Activated CD4-positive, alpha-beta T cell treated with anti-CD3 and anti-CD28 coated beads for 36 hours (primary cell): ENCODE measurements at regions not wholly inside any gene's neighbourhood (a gene's known extent, or its start where the extent isn't known, plus 50 kb on each side); places are given as distances from the start of the nearest gene placed in this dataset.

ENCODE experiments used
- ATAC-seq: fragments of 200-7000 bp; cut with Tn5 transposase; one replicate; pipeline ENCODE4 v1.10.0; 2021; ENCODE audit warnings: mild to moderate bottlenecking, moderate library complexity
- CTCF ChIA-PET: fragments of 350-600 bp; sonication (Branson Sonifier 250); formaldehyde crosslinking; loops from one replicate; lab custom pipeline; 2021; ENCODE audit warnings: antibody characterized with exemption; lab: Charles Lee
- POLR2A ChIA-PET: fragments of 350-600 bp; sonication (Branson Sonifier 250); formaldehyde crosslinking; loops from one replicate; lab custom pipeline; 2021; ENCODE audit warnings: antibody characterized with exemption, inconsistent platforms; lab: Charles Lee
- DNase-seq: peaks from one replicate; pipeline ENCODE4 v3.0.0-alpha.2; 2020
- H3K27ac Mint-ChIP-seq: one replicate; pipeline ENCODE4 v1.8.0; 2021; ENCODE audit warnings: mixed read lengths
- H3K27me3 Mint-ChIP-seq: one replicate; pipeline ENCODE4 v1.8.0; 2021; ENCODE audit warnings: mixed read lengths
- H3K36me3 Mint-ChIP-seq: one replicate; pipeline ENCODE4 v1.8.0; 2021; ENCODE audit warnings: low read depth, mixed read lengths
- H3K4me1 Mint-ChIP-seq: one replicate; pipeline ENCODE4 v1.8.0; 2021; ENCODE audit warnings: mixed read lengths
- H3K4me3 Mint-ChIP-seq: one replicate; pipeline ENCODE4 v1.8.0; 2021; ENCODE audit warnings: mild to moderate bottlenecking, moderate library complexity, mixed read lengths
- H3K9me3 Mint-ChIP-seq: one replicate; pipeline ENCODE4 v1.8.0; 2021; ENCODE audit warnings: low read depth, mixed read lengths
- intact Hi-C, 2 experiments: fragments of 100-400 bp; cut with DNase I in 1 of 2; cut with micrococcal nuclease in 1 of 2; formaldehyde crosslinking; loops; one replicate each; pipeline versions ENCODE4 v1.14.2 to v1.15.1; 2022 to 2024; cut with DNase I, micrococcal nuclease

- H3K27me3 Mint-ChIP-seq: peaks cover 25% of the 10 kb centered on the region
- H3K9me3 Mint-ChIP-seq: peaks cover 2% of the 10 kb centered on the region
- POLR2A ChIA-PET: no interaction called here
- intact Hi-C loops: no loop called here
- CTCF ChIA-PET: no interaction called here
- no peak for DNase-seq
- no peak overlapping the region for H3K27ac Mint-ChIP-seq
- no peak overlapping the region for H3K4me3 Mint-ChIP-seq
- no peaks in the 10 kb centered on the region for H3K36me3 Mint-ChIP-seq
- no peaks in the 10 kb centered on the region for H3K4me1 Mint-ChIP-seq
- ATAC-seq: no peak
Measured at GRCh38 chr22:27574002-27574366, 227.6 kb downstream of the MN1 start.

- no peaks in the 10 kb centered on the region for H3K4me1 Mint-ChIP-seq
- H3K9me3 Mint-ChIP-seq: peaks cover 2% of the 10 kb centered on the region
- H3K4me3 Mint-ChIP-seq: no peak overlapping the region
- no peaks in the 10 kb centered on the region for H3K36me3 Mint-ChIP-seq
- CTCF ChIA-PET: interaction anchor here (0.8 kb wide), 1 partner anchor 218 kb away, joined by 4 read pairs; no protein-coding TSS in a partner anchor
- H3K27ac Mint-ChIP-seq: no peak overlapping the region
- no peak for ATAC-seq
- H3K27me3 Mint-ChIP-seq: peaks cover 32% of the 10 kb centered on the region
- intact Hi-C loops: no loop called here
- DNase-seq: no peak
- POLR2A ChIA-PET: no interaction called here
Measured at GRCh38 chr22:27574651-27575050, 226.9 kb downstream of the MN1 start.

GRCh38 chr22:27575348-27575747 is 226.2 kb downstream of the MN1 start:
- no peak overlapping the region for H3K27ac Mint-ChIP-seq
- H3K27me3 Mint-ChIP-seq: peaks cover 32% of the 10 kb centered on the region
- H3K4me3 Mint-ChIP-seq: no peak overlapping the region
- H3K9me3 Mint-ChIP-seq: peaks cover 2% of the 10 kb centered on the region
- ChIA-PET CTCF (interaction anchor here (0.8 kb wide), 1 partner anchor 217 kb away, joined by 4 read pairs; no protein-coding TSS in a partner anchor), POLR2A (no interaction called here)
- no peaks in the 10 kb centered on the region for H3K36me3 Mint-ChIP-seq
- ATAC-seq: no peak
- no peaks in the 10 kb centered on the region for H3K4me1 Mint-ChIP-seq
- intact Hi-C loops: no loop called here
- no peak for DNase-seq

- no peaks in the 10 kb centered on the region for H3K36me3 Mint-ChIP-seq
- intact Hi-C loops: no loop called here
- H3K27me3 Mint-ChIP-seq: peaks cover 28% of the 10 kb centered on the region
- ChIA-PET POLR2A (no interaction called here), CTCF (interaction anchor here (0.6 kb wide), 1 partner anchor 752 kb away, joined by 3 read pairs; no protein-coding TSS in a partner anchor)
- no peak overlapping the region for H3K4me3 Mint-ChIP-seq
- peaks cover 2% of the 10 kb centered on the region for H3K9me3 Mint-ChIP-seq
- no peak overlapping the region for H3K27ac Mint-ChIP-seq
- no peak for DNase-seq
- H3K4me1 Mint-ChIP-seq: no peaks in the 10 kb centered on the region
- ATAC-seq: no peak
Measured at GRCh38 chr22:27576413-27576812, 225.1 kb downstream of the MN1 start.

GRCh38 chr22:27576815-27577573 is 224.6 kb downstream of the MN1 start:
- peaks cover 28% of the 10 kb centered on the region for H3K27me3 Mint-ChIP-seq
- ChIA-PET CTCF (interaction anchor here (0.6 kb wide), 1 partner anchor 752 kb away, joined by 3 read pairs; no protein-coding TSS in a partner anchor), POLR2A (no interaction called here)
- no peak overlapping the region for H3K4me3 Mint-ChIP-seq
- no peak overlapping the region for H3K27ac Mint-ChIP-seq
- DNase-seq (no peak), ATAC-seq (no peak)
- intact Hi-C loops: no loop called here
- no peaks in the 10 kb centered on the region for H3K36me3 Mint-ChIP-seq
- H3K9me3 Mint-ChIP-seq: peaks cover 2% of the 10 kb centered on the region
- no peaks in the 10 kb centered on the region for H3K4me1 Mint-ChIP-seq

GRCh38 chr22:27577574-27577969 is 224.0 kb downstream of the MN1 start:
- Mint-ChIP-seq H3K36me3 (no peaks in the 10 kb centered on the region), H3K27me3 (peaks cover 23% of the 10 kb centered on the region), H3K4me1 (no peaks in the 10 kb centered on the region), H3K4me3 (no peak overlapping the region), H3K27ac (no peak overlapping the region), H3K9me3 (no peaks in the 10 kb centered on the region)
- CTCF ChIA-PET: no interaction called here
- POLR2A ChIA-PET: no interaction called here
- intact Hi-C loops: no loop called here
- ATAC-seq (no peak), DNase-seq (no peak)

GRCh38 chr22:27578937-27579617 is 222.5 kb downstream of the MN1 start:
- Mint-ChIP-seq H3K4me3 (no peak overlapping the region), H3K9me3 (no peaks in the 10 kb centered on the region), H3K27me3 (peaks cover 18% of the 10 kb centered on the region), H3K27ac (no peak overlapping the region), H3K4me1 (no peaks in the 10 kb centered on the region), H3K36me3 (no peaks in the 10 kb centered on the region)
- no peak for DNase-seq
- no peak for ATAC-seq
- intact Hi-C loops: no loop called here
- CTCF ChIA-PET: no interaction called here
- POLR2A ChIA-PET: no interaction called here

- H3K9me3 Mint-ChIP-seq: no peaks in the 10 kb centered on the region
- DNase-seq (no peak), ATAC-seq (no peak)
- H3K27me3 Mint-ChIP-seq: peaks cover 12% of the 10 kb centered on the region
- ChIA-PET CTCF (no interaction called here), POLR2A (no interaction called here)
- no peak overlapping the region for H3K4me3 Mint-ChIP-seq
- no peak overlapping the region for H3K27ac Mint-ChIP-seq
- intact Hi-C loops: no loop called here
- H3K36me3 Mint-ChIP-seq: no peaks in the 10 kb centered on the region
- H3K4me1 Mint-ChIP-seq: no peaks in the 10 kb centered on the region
Measured at GRCh38 chr22:27580311-27580897, 221.2 kb downstream of the MN1 start.

GRCh38 chr22:27581236-27581635 is 220.3 kb downstream of the MN1 start:
- DNase-seq: no peak
- CTCF ChIA-PET: interaction anchor here (0.6 kb wide), 1 partner anchor 320 kb away, joined by 3 read pairs; no protein-coding TSS in a partner anchor

GRCh38 chr22:27581688-27582087 is 219.9 kb downstream of the MN1 start:
- H3K36me3 Mint-ChIP-seq: no peaks in the 10 kb centered on the region

More at GRCh38 chr22:27581236-27581635, 220.3 kb downstream of the MN1 start:
- Mint-ChIP-seq H3K27me3 (peaks cover 10% of the 10 kb centered on the region), H3K4me1 (no peaks in the 10 kb centered on the region), H3K36me3 (no peaks in the 10 kb centered on the region), H3K27ac (no peak overlapping the region), H3K4me3 (no peak overlapping the region), H3K9me3 (no peaks in the 10 kb centered on the region)
- intact Hi-C loops: no loop called here
- POLR2A ChIA-PET: no interaction called here
- ATAC-seq: no peak

GRCh38 chr22:27583856-27584255 is 217.7 kb downstream of the MN1 start:
- Mint-ChIP-seq H3K4me3 (no peak overlapping the region), H3K9me3 (no peaks in the 10 kb centered on the region), H3K36me3 (no peaks in the 10 kb centered on the region), H3K27ac (no peak overlapping the region), H3K4me1 (no peaks in the 10 kb centered on the region), H3K27me3 (peaks cover 11% of the 10 kb centered on the region)
- intact Hi-C loops: no loop called here
- ChIA-PET POLR2A (interaction anchor here (0.7 kb wide), 1 partner anchor 20 kb away, joined by 3 read pairs; no protein-coding TSS in a partner anchor), CTCF (no interaction called here)
- DNase-seq: no peak
- no peak for ATAC-seq

More at GRCh38 chr22:27581688-27582087, 219.9 kb downstream of the MN1 start:
- Mint-ChIP-seq H3K27me3 (peaks cover 10% of the 10 kb centered on the region), H3K4me1 (no peaks in the 10 kb centered on the region), H3K4me3 (no peak overlapping the region), H3K27ac (no peak overlapping the region), H3K9me3 (no peaks in the 10 kb centered on the region)
- ATAC-seq: no peak
- no peak for DNase-seq
- POLR2A ChIA-PET: no interaction called here
- intact Hi-C loops: no loop called here
- CTCF ChIA-PET: interaction anchor here (0.6 kb wide), 1 partner anchor 321 kb away, joined by 3 read pairs; no protein-coding TSS in a partner anchor
